Uterus (tissue), 3 donors: ENCODE measurements at regions not wholly inside any gene's neighbourhood (a gene's known extent, or its start where the extent isn't known, plus 50 kb on each side); places are given as distances from the start of the nearest gene placed in this dataset.
"Not testable (repeated sequence)": the region's sequence is repeated elsewhere in the genome, so short reads cannot be mapped to it uniquely, and the experiment has no call there.

Experiments
- DNase-seq, 2 donors: peaks; one replicate each; pipeline ENCODE4 v3.0.0-alpha.2; 2019 to 2020
- H3K27ac ChIP-seq, 2 donors: fragments of 200-600 bp; sonication (generic); 1 replicate in 1 of 2; 2 replicates in 1 of 2; pipeline ENCODE4 v1.5.1; 2016 to 2018
- H3K27me3 ChIP-seq, 2 donors: fragments of 200-600 bp; sonication (generic); one replicate each; pipeline ENCODE4 v1.5.1; 2018 to 2019; ENCODE audit warnings: control low read depth in 1 of 2
- H3K36me3 ChIP-seq, 2 donors: fragments of 200-600 bp; sonication (generic); one replicate each; pipeline ENCODE4 v1.5.1; 2019; ENCODE audit warnings: control low read depth in 1 of 2
- H3K4me1 ChIP-seq, 2 donors: fragments of 200-600 bp; sonication (generic); one replicate each; pipeline ENCODE4 v1.5.1; 2018 to 2019; ENCODE audit warnings: control low read depth in 1 of 2
- H3K4me3 ChIP-seq, 2 donors: fragments of 200-600 bp; sonication (generic); 1 replicate in 1 of 2; 2 replicates in 1 of 2; pipeline ENCODE4 v1.5.1; 2018 to 2019; ENCODE audit warnings: mild to moderate bottlenecking in 1 of 2
- H3K9me3 ChIP-seq, 2 donors: fragments of 200-600 bp; sonication (generic); one replicate each; pipeline ENCODE4 v1.5.1; 2019; ENCODE audit warnings: control low read depth in 1 of 2
- intact Hi-C: fragments of 100-400 bp; cut with DNase I; formaldehyde crosslinking; loops from one replicate; pipeline ENCODE4 v1.15.1; 2023; ENCODE audit warnings: low total_unique reads
- donor health status: DM: yes; HTN: yes; CAD: no.

- intact Hi-C loops, H3K4me1 ChIP-seq, H3K4me3 ChIP-seq, H3K27ac ChIP-seq, DNase-seq, H3K9me3 ChIP-seq, H3K36me3 ChIP-seq, H3K27me3 ChIP-seq: not testable (repeated sequence)
Observed at GRCh38 chr13:16201202-16201601, 2980.4 kb downstream of the TUBA3C start.

GRCh38 chr13:16160609-16161008, 3021.0 kb downstream of the TUBA3C start:
- H3K4me1 ChIP-seq, H3K4me3 ChIP-seq, DNase-seq, H3K9me3 ChIP-seq, H3K27ac ChIP-seq, intact Hi-C loops, H3K36me3 ChIP-seq, H3K27me3 ChIP-seq: not testable (repeated sequence)

- peak in 1 of 2 donors; percentile 10 for DNase-seq
- H3K27ac ChIP-seq, H3K4me3 ChIP-seq, H3K4me1 ChIP-seq, H3K27me3 ChIP-seq, intact Hi-C loops, H3K9me3 ChIP-seq, H3K36me3 ChIP-seq: not testable (repeated sequence)
Observed at GRCh38 chr13:16158958-16159357, 3022.7 kb downstream of the TUBA3C start.

GRCh38 chr13:16158016-16158415, 3023.6 kb downstream of the TUBA3C start:
- H3K9me3 ChIP-seq, H3K27me3 ChIP-seq, H3K27ac ChIP-seq, intact Hi-C loops, H3K36me3 ChIP-seq, H3K4me3 ChIP-seq, H3K4me1 ChIP-seq: not testable (repeated sequence)
- DNase-seq: peak in 1 of 2 donors; percentile 13

GRCh38 chr13:16152849-16153248, 3028.8 kb downstream of the TUBA3C start:
- H3K27ac ChIP-seq, H3K36me3 ChIP-seq, H3K4me3 ChIP-seq, DNase-seq, intact Hi-C loops, H3K27me3 ChIP-seq, H3K9me3 ChIP-seq, H3K4me1 ChIP-seq: not testable (repeated sequence)

- H3K36me3 ChIP-seq, H3K27ac ChIP-seq, H3K27me3 ChIP-seq, H3K9me3 ChIP-seq, H3K4me3 ChIP-seq, H3K4me1 ChIP-seq, intact Hi-C loops, DNase-seq: not testable (repeated sequence)
Observed at GRCh38 chr13:16151296-16151695, 3030.3 kb downstream of the TUBA3C start.

- intact Hi-C loops, H3K27me3 ChIP-seq, H3K4me1 ChIP-seq, DNase-seq, H3K4me3 ChIP-seq, H3K36me3 ChIP-seq, H3K27ac ChIP-seq, H3K9me3 ChIP-seq: not testable (repeated sequence)
Observed at GRCh38 chr13:16149415-16149814, 3032.2 kb downstream of the TUBA3C start.

GRCh38 chr13:16145652-16146051, 3036.0 kb downstream of the TUBA3C start:
- DNase-seq, H3K4me3 ChIP-seq, H3K4me1 ChIP-seq, H3K27ac ChIP-seq, H3K27me3 ChIP-seq, H3K36me3 ChIP-seq, H3K9me3 ChIP-seq, intact Hi-C loops: not testable (repeated sequence)

GRCh38 chr13:16141361-16141760, 3040.3 kb downstream of the TUBA3C start:
- H3K36me3 ChIP-seq, H3K4me1 ChIP-seq, H3K27me3 ChIP-seq, H3K27ac ChIP-seq, DNase-seq, intact Hi-C loops, H3K9me3 ChIP-seq, H3K4me3 ChIP-seq: not testable (repeated sequence)

- intact Hi-C loops, H3K36me3 ChIP-seq, H3K4me3 ChIP-seq, H3K27me3 ChIP-seq, H3K9me3 ChIP-seq, H3K27ac ChIP-seq, H3K4me1 ChIP-seq, DNase-seq: not testable (repeated sequence)
Observed at GRCh38 chr13:16136846-16137245, 3044.8 kb downstream of the TUBA3C start.

GRCh38 chr13:16128675-16129074, 3052.9 kb downstream of the TUBA3C start:
- H3K4me3 ChIP-seq, H3K27ac ChIP-seq, H3K4me1 ChIP-seq, H3K27me3 ChIP-seq, H3K9me3 ChIP-seq, DNase-seq, intact Hi-C loops, H3K36me3 ChIP-seq: not testable (repeated sequence)

GRCh38 chr13:16113391-16113790, 3068.2 kb downstream of the TUBA3C start:
- H3K4me1 ChIP-seq, DNase-seq, H3K27ac ChIP-seq, intact Hi-C loops, H3K4me3 ChIP-seq, H3K36me3 ChIP-seq, H3K27me3 ChIP-seq, H3K9me3 ChIP-seq: not testable (repeated sequence)
